Neuronal stem cell (in vitro differentiated cells): ENCODE measurements at regions not wholly inside any gene's neighbourhood (a gene's known extent, or its start where the extent isn't known, plus 50 kb on each side); places are given as distances from the start of the nearest gene placed in this dataset.

Source experiments
- DNase-seq: peaks from one replicate; pipeline ENCODE4 v3.0.0-alpha.2; 2013; ENCODE audit warnings: low spot score
- H2AFZ ChIP-seq: one replicate; pipeline ENCODE4 v1.6.1; 2013; ENCODE audit warnings: mild to moderate bottlenecking, low read length, inconsistent platforms
- H2AK5ac ChIP-seq: 2 replicates; pipeline ENCODE4 v1.6.1; 2013; ENCODE audit warnings: low read depth, mild to moderate bottlenecking, inconsistent platforms, low read length, moderate library complexity, mixed read lengths
- H2BK120ac ChIP-seq: 2 replicates; pipeline ENCODE4 v1.6.1; 2013; ENCODE audit warnings: low read depth, mild to moderate bottlenecking, inconsistent platforms, low read length, moderate library complexity, mixed read lengths
- H2BK12ac ChIP-seq: one replicate; pipeline ENCODE4 v1.6.1; 2013; ENCODE audit warnings: low read length, inconsistent platforms
- H2BK15ac ChIP-seq: 2 replicates; pipeline ENCODE4 v1.6.1; 2013; ENCODE audit warnings: mild to moderate bottlenecking, low read length, inconsistent platforms, mixed read lengths
- H2BK5ac ChIP-seq: one replicate; pipeline ENCODE4 v1.6.1; 2013; ENCODE audit warnings: inconsistent platforms, mild to moderate bottlenecking, low read length, moderate library complexity
- H3K14ac ChIP-seq: one replicate; pipeline ENCODE4 v1.6.1; 2013; ENCODE audit warnings: low read length, inconsistent platforms
- H3K18ac ChIP-seq: 2 replicates; pipeline ENCODE4 v1.6.1; 2013; ENCODE audit warnings: low read length, inconsistent platforms
- H3K23ac ChIP-seq: 2 replicates; pipeline ENCODE4 v1.6.1; 2013; ENCODE audit warnings: low read depth, mild to moderate bottlenecking, mixed read lengths, low read length, inconsistent platforms; ENCODE audit not compliant: poor library complexity
- H3K27ac ChIP-seq: replicated peaks from 3 replicates; pipeline ENCODE4 v1.5.1; 2013; ENCODE audit warnings: low read length, inconsistent platforms
- H3K27me3 ChIP-seq, 3 experiments: 2 replicates each; pipeline ENCODE4 v1.6.1; 2013; ENCODE audit warnings: low read length in 3 of 3, mild to moderate bottlenecking in 2 of 3, inconsistent platforms in 1 of 3, low read depth in 1 of 3, mixed read lengths in 1 of 3, moderate library complexity in 1 of 3; ENCODE audit not compliant: control insufficient read depth in 3 of 3, insufficient read depth in 3 of 3
- H3K36me3 ChIP-seq, 2 donors: replicated peaks in 1 of 2; 2 replicates each; pipeline ENCODE4 v1.6.1; 2013; ENCODE audit warnings: low read length in 2 of 2; ENCODE audit not compliant: control insufficient read depth in 2 of 2, insufficient read depth in 2 of 2
- H3K4ac ChIP-seq: 2 replicates; pipeline ENCODE4 v1.6.1; 2013; ENCODE audit warnings: inconsistent platforms, mild to moderate bottlenecking, low read length, moderate library complexity
- H3K4me1 ChIP-seq, 2 donors: 1 replicate in 1 of 2; 2 replicates in 1 of 2; pipeline ENCODE4 v1.6.1; 2013; ENCODE audit warnings: low read length in 2 of 2, low read depth in 1 of 2; ENCODE audit not compliant: control insufficient read depth in 2 of 2, insufficient read depth in 1 of 2
- H3K4me2 ChIP-seq: one replicate; pipeline ENCODE4 v1.6.1; 2013; ENCODE audit warnings: mild to moderate bottlenecking, low read length, inconsistent platforms; ENCODE audit not compliant: insufficient read depth, poor library complexity, severe bottlenecking
- H3K4me3 ChIP-seq, 2 donors: 2 replicates each; pipeline ENCODE4 v1.5.1; 2013; ENCODE audit warnings: low read length in 2 of 2, mild to moderate bottlenecking in 2 of 2, inconsistent platforms in 1 of 2, moderate library complexity in 1 of 2
- H3K79me1 ChIP-seq: one replicate; pipeline ENCODE4 v1.6.1; 2013; ENCODE audit warnings: low read depth, mild to moderate bottlenecking, inconsistent platforms, low read length, moderate library complexity
- H3K9ac ChIP-seq: one replicate; pipeline ENCODE4 v1.6.1; 2013; ENCODE audit warnings: mild to moderate bottlenecking, low read depth, low read length, inconsistent platforms; ENCODE audit not compliant: poor library complexity
- H3K9me3 ChIP-seq, 2 donors: replicated peaks in 1 of 2; 2 replicates each; pipeline versions ENCODE3 to v1.6.1; 2013; ENCODE audit warnings: low read length in 2 of 2, mild to moderate bottlenecking in 2 of 2, inconsistent platforms in 1 of 2, low read depth in 1 of 2, mixed read lengths in 1 of 2, moderate library complexity in 1 of 2; ENCODE audit not compliant: control insufficient read depth in 2 of 2, insufficient read depth in 1 of 2
- H4K8ac ChIP-seq: one replicate; pipeline ENCODE4 v1.6.1; 2013; ENCODE audit warnings: low read depth, mild to moderate bottlenecking, inconsistent platforms, low read length, moderate library complexity
- H4K91ac ChIP-seq: one replicate; pipeline ENCODE4 v1.6.1; 2013; ENCODE audit warnings: low read length, low read depth, mild to moderate bottlenecking, inconsistent platforms; ENCODE audit not compliant: poor library complexity
- WGBS, 2 donors: extraction: QIAGEN DNeasy Blood & Tissue Kit; methylation state at CpG; one replicate each; pipeline ENCODE4 v1.1.7; 2013; ENCODE audit warnings: missing lambda C conversion rate in 2 of 2, mixed read lengths in 1 of 2; ENCODE audit not compliant: insufficient read length in 2 of 2, insufficient replicate concordance in 1 of 2; ENCODE audit errors: extremely low coverage in 2 of 2; 5-methylcytosine and 5-hydroxymethylcytosine counted together

- H3K27ac ChIP-seq, result no peak overlapping the region
- no peaks in the 10 kb centered on the region for H3K36me3 ChIP-seq
These were observed 528.7 kb downstream of the DOK5 start for GRCh38 chr20:55004044-55004443.

DNA sequence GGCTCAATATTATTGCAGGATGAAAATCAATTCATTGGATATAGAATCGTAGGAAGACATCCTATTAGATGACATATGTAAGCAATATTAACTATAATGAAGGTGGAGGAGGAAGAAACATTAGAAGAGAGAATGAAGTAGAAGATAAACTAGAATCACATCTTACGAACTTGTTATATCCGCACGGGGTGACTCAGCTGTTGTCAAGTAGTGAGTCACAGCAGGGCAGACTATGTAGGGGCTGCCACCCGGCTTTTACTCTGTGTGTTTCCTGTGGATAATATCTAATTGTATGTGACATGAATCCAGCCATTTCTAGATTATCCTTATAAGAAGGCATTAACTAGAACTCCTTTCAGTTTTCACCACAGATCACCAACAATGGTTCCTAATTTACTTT lies 520.2 kb downstream of the DOK5 start:
- Histone ChIP-seq H3K9me3 (no peaks in the 10 kb centered on the region), H3K79me1 (no peaks in the 10 kb centered on the region), H3K27ac (no peak overlapping the region), H4K8ac (no peak overlapping the region), H3K23ac (no peak overlapping the region), H2AFZ (no peak overlapping the region), H3K4me2 (no peak overlapping the region), H3K9ac (no peak overlapping the region), H3K36me3 (no peaks in the 10 kb centered on the region), H2BK12ac (no peak overlapping the region), H3K4me1 (no peaks in the 10 kb centered on the region), H3K14ac (no peak overlapping the region), H3K27me3 (no peaks in the 10 kb centered on the region), H2BK120ac (no peak overlapping the region), H3K18ac (no peak overlapping the region), H2AK5ac (no peak overlapping the region), H2BK15ac (no peak overlapping the region), H3K4me3 (no peak overlapping the region), H4K91ac (no peak overlapping the region), H2BK5ac (no peak overlapping the region), H3K4ac (no peak overlapping the region)
- DNase-seq, result no peak
- no CpG with 5 or more reads among the region's 5 CpGs for WGBS, 2 donors

More at GRCh38 chr20:55004044-55004443, 528.7 kb downstream of the DOK5 start:
- Histone ChIP-seq H3K18ac (no peak overlapping the region), H2AK5ac (no peak overlapping the region), H2BK120ac (no peak overlapping the region), H2BK12ac (no peak overlapping the region), H4K8ac (no peak overlapping the region), H3K27me3 (no peaks in the 10 kb centered on the region), H3K4me3 (no peak overlapping the region), H3K4me2 (no peak overlapping the region), H4K91ac (no peak overlapping the region), H3K14ac (no peak overlapping the region), H3K4me1 (no peaks in the 10 kb centered on the region), H3K9me3 (no peaks in the 10 kb centered on the region), H2BK15ac (no peak overlapping the region), H3K9ac (no peak overlapping the region), H3K79me1 (no peaks in the 10 kb centered on the region), H2AFZ (no peak overlapping the region), H2BK5ac (no peak overlapping the region), H3K23ac (no peak overlapping the region), H3K4ac (no peak overlapping the region)
- WGBS, 2 donors, result no CpG with 5 or more reads among the region's 3 CpGs
- no peak for DNase-seq

- no peak overlapping the region for H3K18ac ChIP-seq
- peak overlapping the region; percentile 36 for H2AFZ ChIP-seq
- no peak overlapping the region for H2BK120ac ChIP-seq
- H3K9ac ChIP-seq, result no peak overlapping the region
- H4K91ac ChIP-seq, result no peak overlapping the region
- H2BK12ac ChIP-seq, result no peak overlapping the region
- H3K27ac ChIP-seq, result no peak overlapping the region
- no CpG with 5 or more reads among the region's 4 CpGs for WGBS, 2 donors
- no peaks in the 10 kb centered on the region for H3K36me3 ChIP-seq
- H3K79me1 ChIP-seq, result no peaks in the 10 kb centered on the region
- no peaks in the 10 kb centered on the region for H3K27me3 ChIP-seq
- no peak overlapping the region for H3K4ac ChIP-seq
- DNase-seq, result peak; percentile 6
- H3K4me1 ChIP-seq, result no peaks in the 10 kb centered on the region
- no peaks in the 10 kb centered on the region for H3K9me3 ChIP-seq
- no peak overlapping the region for H3K23ac ChIP-seq
- H3K4me3 ChIP-seq, result no peak overlapping the region
- no peak overlapping the region for H2BK15ac ChIP-seq
- no peak overlapping the region for H4K8ac ChIP-seq
- H3K14ac ChIP-seq, result no peak overlapping the region
- H2BK5ac ChIP-seq, result no peak overlapping the region
- no peak overlapping the region for H3K4me2 ChIP-seq
- H2AK5ac ChIP-seq, result no peak overlapping the region
These were observed 519.6 kb downstream of the DOK5 start for GRCh38 chr20:54995011-54995410.

- no peak overlapping the region for H2BK120ac ChIP-seq
- no peak overlapping the region for H2AK5ac ChIP-seq
- no peak overlapping the region for H2BK12ac ChIP-seq
- no peak overlapping the region for H3K4ac ChIP-seq
- H2BK5ac ChIP-seq, result no peak overlapping the region
- H3K14ac ChIP-seq, result no peak overlapping the region
- no peaks in the 10 kb centered on the region for H3K79me1 ChIP-seq
- H3K4me3 ChIP-seq, result no peak overlapping the region
- no peaks in the 10 kb centered on the region for H3K27me3 ChIP-seq
- no peak overlapping the region for H3K27ac ChIP-seq
- H3K9ac ChIP-seq, result no peak overlapping the region
- no peak overlapping the region for H2AFZ ChIP-seq
- no peaks in the 10 kb centered on the region for H3K9me3 ChIP-seq
- H3K4me1 ChIP-seq, result no peaks in the 10 kb centered on the region
- no peak overlapping the region for H3K4me2 ChIP-seq
- no peak overlapping the region for H4K91ac ChIP-seq
- no CpG with 5 or more reads among the region's 7 CpGs for WGBS, 2 donors
- no peak overlapping the region for H3K23ac ChIP-seq
- DNase-seq, result no peak
- no peak overlapping the region for H3K18ac ChIP-seq
- H3K36me3 ChIP-seq, result no peaks in the 10 kb centered on the region
- no peak overlapping the region for H4K8ac ChIP-seq
- H2BK15ac ChIP-seq, result no peak overlapping the region
These were observed 509.7 kb downstream of the DOK5 start for GRCh38 chr20:54985091-54985490.
